Panc1 (cell line): ENCODE measurements at regions not wholly inside any gene's neighbourhood (a gene's known extent, or its start where the extent isn't known, plus 50 kb on each side); places are given as distances from the start of the nearest gene placed in this dataset.

ENCODE experiments used
- ATAC-seq: fragments of 200-7000 bp; cut with Tn5 transposase; 2 replicates; pipeline ENCODE4 v1.9.1; 2020; ENCODE audit warnings: mild to moderate bottlenecking, moderate library complexity
- BruUV-seq: library from RNA; stranded (reverse); fragments of 400-500 nt; replicated peaks from 2 replicates; lab custom pipeline; 2021; lab: Mats Ljungman, UMichigan
- CTCF ChIA-PET: fragments of 300-600 bp; sonication (Branson Sonifier 250); formaldehyde crosslinking; loops from one replicate; lab custom pipeline; 2022; ENCODE audit warnings: antibody characterized with exemption; lab: Charles Lee
- POLR2A ChIA-PET: fragments of 300-600 bp; sonication (Branson Sonifier 250); formaldehyde crosslinking; loops from one replicate; lab custom pipeline; 2022; ENCODE audit warnings: antibody characterized with exemption; lab: Charles Lee
- DNase-seq: peaks from one replicate; pipeline ENCODE4 v3.0.0-alpha.2; 2010; ENCODE audit warnings: low read depth, low spot score
- H3K27ac ChIP-seq: 2 replicates; pipeline ENCODE4 v1.5.1; 2011; ENCODE audit warnings: mild to moderate bottlenecking, low read length, inconsistent platforms
- H3K27me3 ChIP-seq: fragments of 200-500 bp; sonication (Bioruptor generic); 2 replicates; pipeline ENCODE4 v1.6.0; 2014; ENCODE audit warnings: low read length, inconsistent platforms; ENCODE audit not compliant: control insufficient read depth, insufficient read depth
- H3K36me3 ChIP-seq: fragments of 200-500 bp; sonication (Bioruptor generic); 2 replicates; pipeline ENCODE4 v1.5.1; 2014; ENCODE audit warnings: inconsistent platforms, mild to moderate bottlenecking, low read length, moderate library complexity; ENCODE audit not compliant: control insufficient read depth, insufficient read depth
- H3K4me1 ChIP-seq: 2 replicates; pipeline ENCODE4 v1.5.1; 2011; ENCODE audit warnings: inconsistent platforms, mild to moderate bottlenecking, low read length, moderate library complexity; ENCODE audit not compliant: control insufficient read depth, insufficient read depth
- H3K4me3 ChIP-seq, 2 experiments: 2 replicates each; pipeline ENCODE4 v1.5.1; 2011 to 2012; ENCODE audit warnings: low read depth in 2 of 2, low read length in 2 of 2, mild to moderate bottlenecking in 2 of 2, inconsistent platforms in 1 of 2, moderate library complexity in 1 of 2
- H3K9me3 ChIP-seq: fragments of 200-500 bp; sonication (Bioruptor generic); 2 replicates; pipeline ENCODE4 v1.5.1; 2014; ENCODE audit warnings: low read depth, mild to moderate bottlenecking, inconsistent platforms, low read length, moderate library complexity; ENCODE audit not compliant: control insufficient read depth, insufficient read depth
- CTCF ChIP-seq: fragments of 450-650 bp; IDR thresholded peaks from 2 replicates; pipeline ENCODE4 v1.5.1; 2017; ENCODE audit warnings: mild to moderate bottlenecking
- POLR2AphosphoS5 ChIP-seq: IDR thresholded peaks from 2 replicates; pipeline ENCODE4 v1.6.1; 2012; ENCODE audit warnings: mild to moderate bottlenecking, low read depth, low read length, moderate library complexity
- REST ChIP-seq, 2 experiments: IDR thresholded peaks; 2 replicates each; pipeline ENCODE4 v1.6.1; 2011 to 2012; ENCODE audit warnings: low read depth in 2 of 2, control low read depth in 1 of 2, low read length in 1 of 2, mild to moderate bottlenecking in 1 of 2, moderate library complexity in 1 of 2; ENCODE audit not compliant: insufficient read depth in 1 of 2
- SIN3A ChIP-seq: IDR thresholded peaks from 2 replicates; pipeline ENCODE4 v1.6.1; 2012; ENCODE audit warnings: low read depth, mild to moderate bottlenecking, low read length, moderate library complexity, borderline replicate concordance; ENCODE audit not compliant: insufficient read depth
- TCF7L2 ChIP-seq: IDR thresholded peaks from 2 replicates; pipeline ENCODE4 v1.6.1; 2011; ENCODE audit warnings: mild to moderate bottlenecking, low read depth, low read length, inconsistent platforms
- in situ Hi-C: cut with HindIII; loops from 2 replicates; pipeline ENCODE4 v1.10.0; 2016; ENCODE audit warnings: low sequenced_read_pairs, low pct_unique_long_range_greater_than_20kb
- intact Hi-C: fragments of 100-400 bp; cut with micrococcal nuclease; formaldehyde crosslinking; loops from one replicate; pipeline ENCODE4 v1.10.0; 2022; ENCODE audit not compliant: unreplicated experiment

GRCh38 chr3:90031121-90031520, 923.7 kb downstream of the EPHA3 start:
- Histone ChIP-seq H3K36me3 (no peaks in the 10 kb centered on the region), H3K4me3 (no peak overlapping the region), H3K27me3 (no peaks in the 10 kb centered on the region), H3K9me3 (no peaks in the 10 kb centered on the region), H3K27ac (no peak overlapping the region), H3K4me1 (no peaks in the 10 kb centered on the region)
- in situ Hi-C loops (no loop called here), intact Hi-C loops (no loop called here)
- ATAC-seq, result no peak
- ChIA-PET POLR2A (no interaction called here), CTCF (no interaction called here)
- DNase-seq, result no peak
- BruUV-seq, result no TSS peak
- no peak for TF ChIP-seq POLR2AphosphoS5

GRCh38 chr3:90032980-90033641, 925.7 kb downstream of the EPHA3 start:
- intact Hi-C loops (no loop called here), in situ Hi-C loops (no loop called here)
- Histone ChIP-seq H3K36me3 (no peaks in the 10 kb centered on the region), H3K4me1 (no peaks in the 10 kb centered on the region), H3K9me3 (no peaks in the 10 kb centered on the region), H3K27me3 (no peaks in the 10 kb centered on the region), H3K4me3 (no peak overlapping the region), H3K27ac (no peak overlapping the region)
- DNase-seq (no peak), ATAC-seq (no peak)
- ChIA-PET POLR2A (no interaction called here), CTCF (no interaction called here)
- no TSS peak for BruUV-seq
- TF ChIP-seq POLR2AphosphoS5 (no peak), TCF7L2 (no peak), REST (IDR thresholded peaks at IDR 0.05; ENCODE audit: insufficient read depth in 1 of 2, low read depth in 2 of 2, low read length in 1 of 2) (no peak), SIN3A (no peak)

GRCh38 chr3:90034038-90034437, 926.6 kb downstream of the EPHA3 start:
- no peak for ATAC-seq
- no peak for DNase-seq
- in situ Hi-C loops, result no loop called here
- no TSS peak for BruUV-seq
- TF ChIP-seq SIN3A, result no peak
- no peak for TF ChIP-seq TCF7L2
- no peak for TF ChIP-seq POLR2AphosphoS5
- no peak for TF ChIP-seq REST (IDR thresholded peaks at IDR 0.05; ENCODE audit: insufficient read depth in 1 of 2, low read depth in 2 of 2, low read length in 1 of 2)
- no peak for TF ChIP-seq CTCF
- Histone ChIP-seq H3K9me3 (no peaks in the 10 kb centered on the region), H3K4me1 (no peaks in the 10 kb centered on the region), H3K36me3 (no peaks in the 10 kb centered on the region), H3K4me3 (no peak overlapping the region), H3K27ac (no peak overlapping the region), H3K27me3 (no peaks in the 10 kb centered on the region)
- ChIA-PET POLR2A (no interaction called here), CTCF (no interaction called here)
- intact Hi-C loops, result no loop called here
